GM12878 (cell line): ENCODE measurements at regions not wholly inside any gene's neighbourhood (a gene's known extent, or its start where the extent isn't known, plus 50 kb on each side); places are given as distances from the start of the nearest gene placed in this dataset.

Source experiments
- ATAC-seq: fragments of 200-7000 bp; cut with Tn5 transposase; 3 replicates; pipeline ENCODE4 v1.9.1; 2020; ENCODE audit warnings: mild to moderate bottlenecking, moderate library complexity
- BruUV-seq: library from RNA; stranded (reverse); fragments of 400-500 nt; replicated peaks from 2 replicates; lab custom pipeline; 2021; lab: Mats Ljungman, UMichigan
- CTCF ChIA-PET: fragments of 300-600 bp; sonication (Branson Sonifier 250); formaldehyde crosslinking; extraction: SDS; loops from one replicate; lab custom pipeline; 2021; ENCODE audit warnings: inconsistent platforms; lab: Yijun Ruan, JAX
- POLR2A ChIA-PET: fragments of 350-600 bp; formaldehyde crosslinking; extraction: SDS; loops from one replicate; lab custom pipeline; 2021; ENCODE audit warnings: inconsistent platforms; lab: Charles Lee
- RAD21 ChIA-PET: fragments of 300-600 bp; sonication (Branson Sonifier 250); formaldehyde crosslinking; loops from one replicate; lab custom pipeline; 2023; ENCODE audit warnings: antibody characterized with exemption; ENCODE audit not compliant: unreplicated experiment; lab: Charles Lee
- SMC1A ChIA-PET: fragments of 300-600 bp; sonication (Branson Sonifier 250); formaldehyde crosslinking; loops from one replicate; lab custom pipeline; 2023; ENCODE audit not compliant: unreplicated experiment, uncharacterized antibody; lab: Charles Lee
- DNase-seq: peaks from one replicate; pipeline ENCODE4 v3.0.0-alpha.2; 2011; ENCODE audit warnings: low read depth, low spot score
- FAIRE-seq: peaks from 3 replicates; lab custom pipeline; 2011; peaks lifted over from hg19 to GRCh38; lab: Jason Lieb, UNC
- H2AFZ ChIP-seq: 2 replicates; pipeline ENCODE4 v1.6.0; 2011; ENCODE audit warnings: low read depth, low read length, control low read depth; ENCODE audit not compliant: control insufficient read depth
- H3K27ac ChIP-seq: 2 replicates; pipeline ENCODE4 v1.5.1; 2011; ENCODE audit warnings: control low read depth; ENCODE audit not compliant: control insufficient read depth, insufficient read depth
- H3K27me3 ChIP-seq, 2 experiments: replicated peaks in 1 of 2; 2 replicates each; pipeline versions ENCODE4 v1.6.0 to v1.6.1; 2011; ENCODE audit warnings: low read length in 1 of 2; ENCODE audit not compliant: control insufficient read depth in 2 of 2, insufficient read depth in 2 of 2
- H3K36me3 ChIP-seq, 2 experiments: 2 replicates each; pipeline ENCODE4 v1.5.1; 2011; ENCODE audit warnings: low read length in 1 of 2; ENCODE audit not compliant: control insufficient read depth in 2 of 2, insufficient read depth in 2 of 2
- H3K4me1 ChIP-seq: 2 replicates; pipeline ENCODE4 v1.6.1; 2011; ENCODE audit warnings: mild to moderate bottlenecking, low read length, moderate library complexity, mixed read lengths; ENCODE audit not compliant: control insufficient read depth, insufficient read depth
- H3K4me2 ChIP-seq: 2 replicates; pipeline ENCODE4 v1.6.0; 2011; ENCODE audit warnings: control low read depth; ENCODE audit not compliant: control insufficient read depth, insufficient read depth
- H3K4me3 ChIP-seq: fragments of 200-600 bp; sonication (generic); 2 replicates; pipeline ENCODE4 v1.5.1; 2016
- H3K79me2 ChIP-seq: 2 replicates; pipeline ENCODE4 v1.6.0; 2011; ENCODE audit warnings: low read length; ENCODE audit not compliant: control insufficient read depth, insufficient read depth
- H3K9ac ChIP-seq: 2 replicates; pipeline ENCODE4 v1.8.0; 2011; ENCODE audit warnings: low read length, control low read depth, mixed read lengths; ENCODE audit not compliant: control insufficient read depth, insufficient read depth
- H3K9me3 ChIP-seq: replicated peaks from 3 replicates; pipeline ENCODE4 v1.5.1; 2011; ENCODE audit warnings: mild to moderate bottlenecking, low read length; ENCODE audit not compliant: control insufficient read depth, insufficient read depth
- H4K20me1 ChIP-seq: 2 replicates; pipeline ENCODE4 v1.6.0; 2011; ENCODE audit not compliant: control insufficient read depth, insufficient read depth
- ATF7 ChIP-seq: fragments of 450-650 bp; IDR thresholded peaks from 2 replicates; pipeline ENCODE4 v1.6.1; 2016; ENCODE audit warnings: low read depth, mild to moderate bottlenecking
- CREB1 ChIP-seq: IDR thresholded peaks from 2 replicates; pipeline ENCODE4 v1.6.1; 2012; ENCODE audit warnings: low read depth, mild to moderate bottlenecking, inconsistent platforms
- DPF2 ChIP-seq: fragments of 450-650 bp; IDR thresholded peaks from 2 replicates; pipeline ENCODE4 v1.6.1; 2017; ENCODE audit warnings: mild to moderate bottlenecking
- FOS ChIP-seq: IDR thresholded peaks from 3 replicates; pipeline ENCODE4 v1.6.1; 2011; ENCODE audit warnings: borderline replicate concordance; ENCODE audit not compliant: insufficient read length; ENCODE audit errors: extremely low read depth
- GABPA ChIP-seq: IDR thresholded peaks from 2 replicates; pipeline ENCODE4 v1.6.1; 2014; ENCODE audit warnings: antibody characterized with exemption, low read depth, mild to moderate bottlenecking, inconsistent platforms
- HCFC1 ChIP-seq: fragments of 150-350 bp; IDR thresholded peaks from 2 replicates; pipeline ENCODE4 v1.6.1; 2014; ENCODE audit warnings: low read length
- IKZF2 ChIP-seq, 2 experiments: fragments of 450-650 bp; IDR thresholded peaks; 2 replicates each; pipeline ENCODE4 v1.6.1; 2017; ENCODE audit warnings: mild to moderate bottlenecking in 2 of 2, moderate library complexity in 2 of 2
- JUNB ChIP-seq: IDR thresholded peaks from 2 replicates; pipeline ENCODE4 v1.6.1; 2016; ENCODE audit warnings: antibody characterized with exemption, mild to moderate bottlenecking
- MTA2 ChIP-seq: fragments of 450-650 bp; IDR thresholded peaks from 2 replicates; pipeline ENCODE4 v1.6.1; 2016; ENCODE audit warnings: low read depth, mild to moderate bottlenecking, moderate library complexity
- NR2C2 ChIP-seq: IDR thresholded peaks from 2 replicates; pipeline ENCODE4 v1.6.1; 2011; ENCODE audit warnings: borderline replicate concordance, low read depth; ENCODE audit not compliant: control insufficient read depth, insufficient read length
- NRF1 ChIP-seq: conservative IDR thresholded peaks from 2 replicates; pipeline ENCODE4 v1.6.1; 2011; ENCODE audit warnings: mild to moderate bottlenecking, low read depth, low read length, improper control_type of control experiment
- POU2F2 ChIP-seq: IDR thresholded peaks from 3 replicates; pipeline ENCODE4 v1.6.1; 2011; ENCODE audit warnings: low read depth, mild to moderate bottlenecking, low read length, borderline replicate concordance
- RB1 ChIP-seq: fragments of 450-650 bp; formaldehyde crosslinking; IDR thresholded peaks from 2 replicates; pipeline ENCODE4 v1.6.1; 2017; ENCODE audit warnings: mild to moderate bottlenecking, borderline replicate concordance
- TARDBP ChIP-seq: IDR thresholded peaks from 2 replicates; pipeline ENCODE4 v1.6.1; 2016; ENCODE audit warnings: borderline replicate concordance
- TBL1XR1 ChIP-seq: IDR thresholded peaks from 2 replicates; pipeline ENCODE4 v1.6.1; 2012; ENCODE audit warnings: low read depth, low read length, improper control_type of control experiment
- TCF12 ChIP-seq: IDR thresholded peaks from 2 replicates; pipeline ENCODE4 v1.6.1; 2011; ENCODE audit warnings: low read depth, mild to moderate bottlenecking, low read length
- ZNF274 ChIP-seq: IDR thresholded peaks from one replicate; pipeline ENCODE4 v1.8.0; 2011; ENCODE audit not compliant: insufficient read length, insufficient read depth
- ZNF384 ChIP-seq: IDR thresholded peaks from 2 replicates; pipeline ENCODE4 v1.6.1; 2012; ENCODE audit warnings: low read depth, mild to moderate bottlenecking, low read length, improper control_type of control experiment, borderline replicate concordance
- WGBS: methylation state at CpG from one replicate; pipeline ENCODE4 v1.1.6; 2016; ENCODE audit warnings: low lambda C conversion rate; ENCODE audit not compliant: insufficient replicate concordance, insufficient coverage; ENCODE audit errors: missing lambda C conversion rate; 5-methylcytosine and 5-hydroxymethylcytosine counted together
- in situ Hi-C: fragments of 300-500 bp; cut with MboI; formaldehyde crosslinking; loops from 9 replicates; pipeline ENCODE4 v1.14.3; 2018; ENCODE audit warnings: mixed read lengths
- intact Hi-C: fragments of 100-400 bp; cut with micrococcal nuclease; formaldehyde crosslinking; loops from one replicate; pipeline ENCODE4 v1.14.2; 2022; ENCODE audit not compliant: unreplicated experiment
- TF ChIP-seq, protein P1 (sequence below): fragments of 450-650 bp; IDR thresholded peaks from 2 replicates; pipeline ENCODE4 v1.6.1; 2014; ENCODE audit warnings: mild to moderate bottlenecking
- TF ChIP-seq, protein P2 (sequence below): fragments of 450-650 bp; IDR thresholded peaks from 2 replicates; pipeline ENCODE4 v1.6.1; 2016; ENCODE audit warnings: mild to moderate bottlenecking

DNA sequence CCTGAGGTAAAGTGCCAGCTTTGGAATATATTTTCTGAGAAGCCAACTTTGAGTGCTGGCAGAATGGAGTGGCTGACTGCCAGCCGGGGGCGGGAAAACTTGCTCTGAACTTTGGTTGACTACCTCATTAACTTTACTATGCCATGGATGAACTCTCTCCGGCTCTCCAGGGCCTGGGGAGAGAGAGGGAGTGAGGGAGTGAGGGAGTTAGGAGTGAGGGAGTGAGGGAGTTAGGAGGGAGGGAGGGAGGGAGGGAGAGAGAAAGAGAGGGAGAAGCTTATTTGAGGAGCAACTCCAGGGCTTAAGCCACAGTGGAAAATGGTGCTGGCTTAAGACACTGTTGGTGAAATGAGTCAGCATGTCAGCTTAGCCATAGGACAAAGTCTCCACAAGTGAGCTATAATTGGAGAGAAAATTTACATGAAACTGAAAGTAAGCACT, 280.9 kb upstream of the RPS6KA3 start:
- POLR2A ChIA-PET = interaction anchor here (0.6 kb wide), 1 partner anchor 300 kb away, joined by 3 read pairs; no protein-coding TSS in a partner anchor
- no peak for FAIRE-seq
- in situ Hi-C loops = no loop called here

DNA sequence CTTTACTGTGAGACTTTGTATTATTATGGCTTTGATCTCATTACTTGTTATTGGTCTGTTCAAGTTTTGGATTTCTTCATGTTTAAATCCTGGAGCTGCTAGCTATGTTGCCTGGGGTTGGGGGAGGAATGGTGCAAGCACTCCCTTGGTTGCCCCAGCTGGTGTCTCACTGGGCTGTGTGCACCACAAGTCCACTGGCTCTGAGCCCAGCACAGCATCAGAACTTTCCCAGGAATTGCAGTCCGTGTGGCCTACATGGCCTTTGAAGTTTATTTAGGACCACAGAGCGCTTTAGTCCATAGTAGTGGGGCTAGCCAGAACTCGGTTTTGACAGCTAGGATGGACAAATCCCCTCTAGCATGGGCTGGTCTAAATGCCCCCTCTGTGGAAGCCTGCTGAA, 278.8 kb upstream of the RPS6KA3 start:
- H3K4me2 ChIP-seq = no peak overlapping the region
- no peak overlapping the region for H2AFZ ChIP-seq
- no peaks in the 10 kb centered on the region; the same call in 2 of the 3 replicates for H3K9me3 ChIP-seq
- in situ Hi-C loops (no loop called here), intact Hi-C loops (no loop called here)
- no peak for DNase-seq
- H3K9ac ChIP-seq = no peak overlapping the region
- no peaks in the 10 kb centered on the region for H4K20me1 ChIP-seq
- no peaks in the 10 kb centered on the region for H3K4me1 ChIP-seq
- ChIA-PET CTCF (no interaction called here), RAD21 (no interaction called here), POLR2A (no interaction called here), SMC1A (no interaction called here)
- H3K36me3 ChIP-seq = no peaks in the 10 kb centered on the region
- no peak for FAIRE-seq
- no peaks in the 10 kb centered on the region for H3K27me3 ChIP-seq
- no peak for ATAC-seq
- 0% methylated on average over 3 of the region's 3 CpGs for WGBS
- H3K79me2 ChIP-seq = no peaks in the 10 kb centered on the region
- no TSS peak for BruUV-seq
- H3K4me3 ChIP-seq = no peak overlapping the region
- H3K27ac ChIP-seq = no peak overlapping the region
- TF ChIP-seq TBL1XR1 (no peak), GABPA (no peak), ZNF274 (no peak), CREB1 (no peak), DPF2 (no peak), TCF12 (no peak), TARDBP (no peak), ZNF384 (no peak), NRF1 (no peak), ATF7 (no peak), POU2F2 (no peak)
- TF ChIP-seq, protein P1, sequence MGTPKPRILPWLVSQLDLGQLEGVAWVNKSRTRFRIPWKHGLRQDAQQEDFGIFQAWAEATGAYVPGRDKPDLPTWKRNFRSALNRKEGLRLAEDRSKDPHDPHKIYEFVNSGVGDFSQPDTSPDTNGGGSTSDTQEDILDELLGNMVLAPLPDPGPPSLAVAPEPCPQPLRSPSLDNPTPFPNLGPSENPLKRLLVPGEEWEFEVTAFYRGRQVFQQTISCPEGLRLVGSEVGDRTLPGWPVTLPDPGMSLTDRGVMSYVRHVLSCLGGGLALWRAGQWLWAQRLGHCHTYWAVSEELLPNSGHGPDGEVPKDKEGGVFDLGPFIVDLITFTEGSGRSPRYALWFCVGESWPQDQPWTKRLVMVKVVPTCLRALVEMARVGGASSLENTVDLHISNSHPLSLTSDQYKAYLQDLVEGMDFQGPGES = no peak
- TF ChIP-seq, protein P2, sequence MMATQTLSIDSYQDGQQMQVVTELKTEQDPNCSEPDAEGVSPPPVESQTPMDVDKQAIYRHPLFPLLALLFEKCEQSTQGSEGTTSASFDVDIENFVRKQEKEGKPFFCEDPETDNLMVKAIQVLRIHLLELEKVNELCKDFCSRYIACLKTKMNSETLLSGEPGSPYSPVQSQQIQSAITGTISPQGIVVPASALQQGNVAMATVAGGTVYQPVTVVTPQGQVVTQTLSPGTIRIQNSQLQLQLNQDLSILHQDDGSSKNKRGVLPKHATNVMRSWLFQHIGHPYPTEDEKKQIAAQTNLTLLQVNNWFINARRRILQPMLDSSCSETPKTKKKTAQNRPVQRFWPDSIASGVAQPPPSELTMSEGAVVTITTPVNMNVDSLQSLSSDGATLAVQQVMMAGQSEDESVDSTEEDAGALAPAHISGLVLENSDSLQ = no peak

More for the DNA sequence above, 280.9 kb upstream of the RPS6KA3 start:
- 25% methylated on average over 2 of the region's 3 CpGs for WGBS
- ChIA-PET SMC1A (interaction anchor here (1.0 kb wide), 1 partner anchor 17 kb away, joined by 5 read pairs; no protein-coding TSS in a partner anchor), RAD21 (no interaction called here)
- Histone ChIP-seq H3K36me3 (no peaks in the 10 kb centered on the region), H3K4me2 (no peak overlapping the region), H3K9ac (no peak overlapping the region), H3K4me1 (no peaks in the 10 kb centered on the region)
- ATAC-seq = peak; percentile 50; the same call in 2 of the 3 replicates
- 0 out of 4 replicates have a peak, but pooled peaks of 1 of the 2 experiments have one; percentile 16 for TF ChIP-seq IKZF2 (IDR thresholded peaks at IDR 0.05)
- no peak for TF ChIP-seq RB1
- no peak for TF ChIP-seq NR2C2
- no peak for TF ChIP-seq HCFC1
- 0 out of 2 replicates have a peak, but pooled peaks have one; percentile 21 for TF ChIP-seq JUNB
- TF ChIP-seq MTA2 = peak; percentile 20; the same call in 1 of the 2 replicates
- no peak for TF ChIP-seq FOS
- TF ChIP-seq, all 136 proteins: peak for 3
- no peak for DNase-seq
- intact Hi-C loops = no loop called here
- H3K9me3 ChIP-seq = no peaks in the 10 kb centered on the region; the same call in 2 of the 3 replicates
- no peak overlapping the region for H3K27ac ChIP-seq
- H3K4me3 ChIP-seq = no peak overlapping the region
- no peaks in the 10 kb centered on the region for H4K20me1 ChIP-seq
- no peak overlapping the region for H2AFZ ChIP-seq
- H3K79me2 ChIP-seq = no peaks in the 10 kb centered on the region
- H3K27me3 ChIP-seq = no peaks in the 10 kb centered on the region
- CTCF ChIA-PET = interaction anchor here (2.6 to 6.1 kb wide), 2 partner anchors 16 to 20 kb away, joined by 7 to 35 read pairs; no protein-coding TSS in a partner anchor
- no TSS peak for BruUV-seq
